ENCODE measurements at regions not wholly inside any gene's neighbourhood (a gene's known extent, or its start where the extent isn't known, plus 50 kb on each side); places are given as distances from the start of the nearest gene placed in this dataset.

- DNase-seq (ENCODE audit: low spot score in 2 of 2): no peak
- H3K27ac ChIP-seq: no peak overlapping the region
- 36% methylated on average over 1 of the region's 1 CpG for WGBS
- no peak for TF ChIP-seq POLR2AphosphoS5 (IDR thresholded peaks at IDR 0.05)
- TF ChIP-seq EP300 (IDR thresholded peaks at IDR 0.05): no peak
- TF ChIP-seq, protein P1, sequence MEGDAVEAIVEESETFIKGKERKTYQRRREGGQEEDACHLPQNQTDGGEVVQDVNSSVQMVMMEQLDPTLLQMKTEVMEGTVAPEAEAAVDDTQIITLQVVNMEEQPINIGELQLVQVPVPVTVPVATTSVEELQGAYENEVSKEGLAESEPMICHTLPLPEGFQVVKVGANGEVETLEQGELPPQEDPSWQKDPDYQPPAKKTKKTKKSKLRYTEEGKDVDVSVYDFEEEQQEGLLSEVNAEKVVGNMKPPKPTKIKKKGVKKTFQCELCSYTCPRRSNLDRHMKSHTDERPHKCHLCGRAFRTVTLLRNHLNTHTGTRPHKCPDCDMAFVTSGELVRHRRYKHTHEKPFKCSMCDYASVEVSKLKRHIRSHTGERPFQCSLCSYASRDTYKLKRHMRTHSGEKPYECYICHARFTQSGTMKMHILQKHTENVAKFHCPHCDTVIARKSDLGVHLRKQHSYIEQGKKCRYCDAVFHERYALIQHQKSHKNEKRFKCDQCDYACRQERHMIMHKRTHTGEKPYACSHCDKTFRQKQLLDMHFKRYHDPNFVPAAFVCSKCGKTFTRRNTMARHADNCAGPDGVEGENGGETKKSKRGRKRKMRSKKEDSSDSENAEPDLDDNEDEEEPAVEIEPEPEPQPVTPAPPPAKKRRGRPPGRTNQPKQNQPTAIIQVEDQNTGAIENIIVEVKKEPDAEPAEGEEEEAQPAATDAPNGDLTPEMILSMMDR (IDR thresholded peaks at IDR 0.05): no peak
- no peak for TF ChIP-seq POLR2A (IDR thresholded peaks at IDR 0.05)
- H3K36me3 ChIP-seq: no peaks in the 10 kb centered on the region
- H3K9me3 ChIP-seq: no peaks in the 10 kb centered on the region
- H3K4me3 ChIP-seq: no peak overlapping the region
- H3K4me1 ChIP-seq: no peaks in the 10 kb centered on the region
- no peaks in the 10 kb centered on the region for H3K27me3 ChIP-seq
Observed at GRCh38 chr2:6635296-6635695, 230.4 kb downstream of the CMPK2 start.

- H3K27ac ChIP-seq: no peak overlapping the region
- no peaks in the 10 kb centered on the region for H3K27me3 ChIP-seq
- TF ChIP-seq, protein P1 (IDR thresholded peaks at IDR 0.05): no peak
- H3K4me3 ChIP-seq: no peak overlapping the region
- no peaks in the 10 kb centered on the region for H3K9me3 ChIP-seq
- no peak for DNase-seq (ENCODE audit: low spot score in 2 of 2)
- no peaks in the 10 kb centered on the region for H3K36me3 ChIP-seq
- WGBS: 32% methylated on average over 2 of the region's 2 CpGs
- H3K4me1 ChIP-seq: no peaks in the 10 kb centered on the region
Observed at GRCh38 chr2:6637330-6637729, 228.4 kb downstream of the CMPK2 start.

DNA sequence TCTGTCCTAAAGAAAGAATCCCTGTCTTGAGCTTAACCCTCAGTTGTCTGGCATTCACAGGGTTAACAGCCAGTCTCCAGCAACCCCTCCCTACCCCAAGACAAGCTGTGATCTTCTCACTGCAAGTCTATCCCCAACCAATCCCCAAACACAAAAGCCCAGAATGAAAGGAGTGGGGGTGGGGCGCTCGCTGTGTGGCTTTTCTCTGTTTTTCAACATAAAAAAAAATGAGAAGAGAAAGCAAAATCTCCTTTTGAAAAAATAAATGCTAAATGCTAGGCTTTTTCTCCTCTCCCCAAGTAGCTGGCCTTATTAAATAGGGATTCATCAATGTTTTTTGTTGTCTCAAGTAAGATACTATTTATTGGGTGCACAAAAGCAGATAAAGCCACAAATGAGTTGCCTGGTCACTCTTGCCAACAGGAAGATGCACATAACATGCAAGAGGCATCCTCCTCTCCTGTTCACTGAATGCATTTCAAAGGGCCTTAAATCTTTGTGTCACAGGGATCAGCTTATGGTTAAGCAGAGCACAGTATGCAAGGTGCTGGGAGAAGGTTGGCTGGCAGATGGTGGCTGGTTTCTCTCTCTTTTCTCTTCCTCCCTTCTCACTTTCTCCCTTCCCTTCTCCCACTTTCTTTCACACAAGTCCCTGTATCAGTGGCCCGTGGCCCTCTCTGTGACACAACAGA lies 225.6 kb downstream of the CMPK2 start:
- H3K27ac ChIP-seq: no peak overlapping the region
- no peak for DNase-seq (ENCODE audit: low spot score in 2 of 2)
- 63% methylated on average over 3 of the region's 3 CpGs for WGBS
- H3K4me3 ChIP-seq: no peak overlapping the region
- no peaks in the 10 kb centered on the region for H3K9me3 ChIP-seq
- no peak for TF ChIP-seq EP300 (IDR thresholded peaks at IDR 0.05)
- TF ChIP-seq POLR2AphosphoS5 (IDR thresholded peaks at IDR 0.05): no peak
- TF ChIP-seq, protein P1 (IDR thresholded peaks at IDR 0.05): no peak
- no peak for TF ChIP-seq POLR2A (IDR thresholded peaks at IDR 0.05)
- no peaks in the 10 kb centered on the region for H3K4me1 ChIP-seq
- H3K27me3 ChIP-seq: no peaks in the 10 kb centered on the region
- no peaks in the 10 kb centered on the region for H3K36me3 ChIP-seq

DNA sequence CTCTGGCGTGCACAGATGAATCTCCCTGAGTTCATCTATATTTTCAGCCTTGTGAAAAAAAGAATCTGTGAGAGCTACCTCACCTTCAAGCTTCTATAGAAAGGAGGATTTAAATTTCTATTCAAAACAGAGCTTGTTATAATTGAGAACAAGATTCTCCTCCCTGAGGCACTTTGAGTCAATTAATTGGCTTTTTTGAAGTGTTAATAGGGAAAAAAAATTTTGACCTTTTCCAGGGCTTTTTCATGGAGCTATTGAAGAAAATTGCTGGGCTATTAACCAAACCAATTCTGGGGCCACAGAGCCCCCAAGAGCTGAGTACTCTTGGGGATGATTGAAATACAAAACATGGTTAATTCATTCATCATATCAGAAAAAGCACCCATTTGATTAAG lies 225.1 kb downstream of the CMPK2 start:
- TF ChIP-seq POLR2AphosphoS5 (IDR thresholded peaks at IDR 0.05) (no peak), POLR2A (IDR thresholded peaks at IDR 0.05) (no peak), EP300 (IDR thresholded peaks at IDR 0.05) (no peak)
- TF ChIP-seq, protein P1 (IDR thresholded peaks at IDR 0.05): no peak

DNA sequence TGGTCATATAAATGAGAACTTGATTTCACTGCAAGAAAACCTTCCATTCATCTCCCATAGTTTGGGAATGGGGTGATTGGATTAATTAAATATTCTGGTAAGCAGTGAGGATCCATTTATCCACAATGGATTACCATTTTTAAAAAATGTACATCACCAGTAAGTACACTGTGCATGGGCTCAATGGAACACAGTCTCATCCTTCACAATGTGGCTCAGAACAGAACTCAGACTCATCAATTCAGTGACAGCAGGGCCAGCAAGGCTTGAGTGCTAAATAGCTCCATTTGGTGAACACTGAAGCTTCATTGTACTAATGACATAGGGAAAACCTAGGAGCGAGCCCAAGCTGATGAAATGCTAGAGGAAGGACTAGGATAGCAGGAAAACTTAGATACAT lies 223.8 kb downstream of the CMPK2 start:
- 92% methylated on average over 1 of the region's 1 CpG for WGBS
- DNase-seq (ENCODE audit: low spot score in 2 of 2): no peak
- Histone ChIP-seq H3K27ac (no peak overlapping the region), H3K4me3 (no peak overlapping the region), H3K27me3 (no peaks in the 10 kb centered on the region), H3K4me1 (no peaks in the 10 kb centered on the region), H3K36me3 (no peaks in the 10 kb centered on the region), H3K9me3 (no peaks in the 10 kb centered on the region)
- TF ChIP-seq, protein P1 (IDR thresholded peaks at IDR 0.05): no peak
- TF ChIP-seq POLR2AphosphoS5 (IDR thresholded peaks at IDR 0.05): no peak
- no peak for TF ChIP-seq EP300 (IDR thresholded peaks at IDR 0.05)
- no peak for TF ChIP-seq POLR2A (IDR thresholded peaks at IDR 0.05)

More for the DNA sequence above, 225.1 kb downstream of the CMPK2 start:
- no peaks in the 10 kb centered on the region for H3K27me3 ChIP-seq
- H3K9me3 ChIP-seq: no peaks in the 10 kb centered on the region
- WGBS: 58% methylated on average over 1 of the region's 1 CpG
- H3K4me1 ChIP-seq: no peaks in the 10 kb centered on the region
- no peak for DNase-seq (ENCODE audit: low spot score in 2 of 2)
- no peak overlapping the region for H3K4me3 ChIP-seq
- no peak overlapping the region for H3K27ac ChIP-seq
- no peaks in the 10 kb centered on the region for H3K36me3 ChIP-seq
